Loucy (cell line): ENCODE measurements at regions not wholly inside any gene's neighbourhood (a gene's known extent, or its start where the extent isn't known, plus 50 kb on each side); places are given as distances from the start of the nearest gene placed in this dataset.

Source experiments
- EZH2phosphoT487 ChIP-seq: fragments of 200-600 bp; IDR thresholded peaks from 2 replicates; pipeline ENCODE4 v1.6.1; 2018; ENCODE audit warnings: antibody characterized with exemption, mild to moderate bottlenecking, moderate library complexity, borderline replicate concordance
- TF ChIP-seq, protein P1 (sequence below): fragments of 200-600 bp; sonication (generic); conservative IDR thresholded peaks from 2 replicates; pipeline ENCODE4 v1.5.1; 2014; ENCODE audit warnings: mild to moderate bottlenecking, antibody characterized with exemption, low read length

DNA sequence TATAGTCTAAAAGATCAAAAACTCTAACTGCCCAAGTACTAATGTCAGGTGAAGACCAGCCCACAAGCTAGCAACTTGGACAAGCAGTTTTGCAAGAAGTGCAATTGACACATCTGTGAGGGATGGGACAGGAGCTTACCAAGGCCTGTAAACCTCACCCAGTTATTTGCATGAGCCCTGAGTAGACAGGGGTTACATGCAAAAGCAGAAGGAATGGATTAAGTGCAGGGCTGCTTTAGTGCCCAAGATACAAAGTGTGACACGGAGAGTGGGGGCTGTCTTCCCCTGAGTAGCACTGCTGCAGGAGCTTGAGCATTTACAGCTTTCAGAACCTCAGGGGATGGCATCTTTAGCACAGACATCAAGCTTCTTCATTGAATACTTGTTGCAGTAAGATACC, 286.7 kb downstream of the ELAVL2 start:
- TF ChIP-seq, protein P1, sequence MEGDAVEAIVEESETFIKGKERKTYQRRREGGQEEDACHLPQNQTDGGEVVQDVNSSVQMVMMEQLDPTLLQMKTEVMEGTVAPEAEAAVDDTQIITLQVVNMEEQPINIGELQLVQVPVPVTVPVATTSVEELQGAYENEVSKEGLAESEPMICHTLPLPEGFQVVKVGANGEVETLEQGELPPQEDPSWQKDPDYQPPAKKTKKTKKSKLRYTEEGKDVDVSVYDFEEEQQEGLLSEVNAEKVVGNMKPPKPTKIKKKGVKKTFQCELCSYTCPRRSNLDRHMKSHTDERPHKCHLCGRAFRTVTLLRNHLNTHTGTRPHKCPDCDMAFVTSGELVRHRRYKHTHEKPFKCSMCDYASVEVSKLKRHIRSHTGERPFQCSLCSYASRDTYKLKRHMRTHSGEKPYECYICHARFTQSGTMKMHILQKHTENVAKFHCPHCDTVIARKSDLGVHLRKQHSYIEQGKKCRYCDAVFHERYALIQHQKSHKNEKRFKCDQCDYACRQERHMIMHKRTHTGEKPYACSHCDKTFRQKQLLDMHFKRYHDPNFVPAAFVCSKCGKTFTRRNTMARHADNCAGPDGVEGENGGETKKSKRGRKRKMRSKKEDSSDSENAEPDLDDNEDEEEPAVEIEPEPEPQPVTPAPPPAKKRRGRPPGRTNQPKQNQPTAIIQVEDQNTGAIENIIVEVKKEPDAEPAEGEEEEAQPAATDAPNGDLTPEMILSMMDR = no peak
- no peak for TF ChIP-seq EZH2phosphoT487
